GM23338 (cell line): ENCODE measurements at regions not wholly inside any gene's neighbourhood (a gene's known extent, or its start where the extent isn't known, plus 50 kb on each side); places are given as distances from the start of the nearest gene placed in this dataset.

Experiments used
- ATAC-seq: fragments of 200-7000 bp; cut with Tn5 transposase; 3 replicates; pipeline ENCODE4 v1.9.1; 2020
- DNase-seq: peaks from one replicate; pipeline ENCODE4 v3.0.0-alpha.2; 2015; ENCODE audit warnings: low spot score
- H2AFZ ChIP-seq: fragments of 200-600 bp; sonication (generic); 2 replicates; pipeline ENCODE4 v1.8.0; 2016; ENCODE audit warnings: antibody characterized with exemption, mild to moderate bottlenecking, moderate library complexity
- H3F3A ChIP-seq: fragments of 200-600 bp; sonication (generic); replicated peaks from 2 replicates; pipeline ENCODE4 v1.8.0; 2017; ENCODE audit warnings: antibody characterized with exemption, mixed run types, low read depth
- H3K27ac ChIP-seq: fragments of 200-600 bp; sonication (generic); 2 replicates; pipeline ENCODE4 v1.6.1; 2016; ENCODE audit warnings: low read depth
- H3K27me3 ChIP-seq: fragments of 200-600 bp; sonication (generic); 2 replicates; pipeline ENCODE4 v1.8.0; 2016; ENCODE audit warnings: mild to moderate bottlenecking, mixed run types, moderate library complexity; ENCODE audit not compliant: insufficient read depth
- H3K36me3 ChIP-seq: fragments of 200-600 bp; sonication (generic); 2 replicates; pipeline ENCODE4 v1.8.0; 2016; ENCODE audit warnings: mild to moderate bottlenecking; ENCODE audit not compliant: insufficient read depth
- H3K4me1 ChIP-seq: fragments of 200-600 bp; sonication (generic); 2 replicates; pipeline ENCODE4 v1.8.0; 2016; ENCODE audit warnings: mild to moderate bottlenecking, moderate library complexity; ENCODE audit not compliant: insufficient read depth
- H3K4me2 ChIP-seq: fragments of 200-600 bp; sonication (generic); 2 replicates; pipeline ENCODE4 v1.7.1; 2017; ENCODE audit warnings: mixed run types
- H3K4me3 ChIP-seq: fragments of 200-600 bp; sonication (generic); 2 replicates; pipeline ENCODE4 v1.6.1; 2016; ENCODE audit warnings: mixed run types
- H3K79me2 ChIP-seq: fragments of 200-600 bp; sonication (generic); replicated peaks from 2 replicates; pipeline ENCODE4 v1.8.0; 2017; ENCODE audit warnings: mild to moderate bottlenecking; ENCODE audit not compliant: insufficient read depth
- H3K9me2 ChIP-seq: fragments of 200-600 bp; sonication (generic); 2 replicates; pipeline ENCODE4 v1.8.0; 2017; ENCODE audit not compliant: insufficient read depth
- H4K20me1 ChIP-seq: fragments of 200-600 bp; sonication (generic); replicated peaks from 2 replicates; pipeline ENCODE4 v1.8.0; 2017; ENCODE audit warnings: mild to moderate bottlenecking; ENCODE audit not compliant: insufficient read depth
- H3K27ac Mint-ChIP-seq: 2 replicates; pipeline ENCODE4 v1.8.0; 2020; ENCODE audit warnings: inconsistent platforms, mild to moderate bottlenecking, moderate library complexity, mixed read lengths
- H3K27me3 Mint-ChIP-seq: 3 replicates; pipeline ENCODE4 v1.8.0; 2022; ENCODE audit warnings: low read depth, mild to moderate bottlenecking, moderate library complexity, mixed read lengths, inconsistent platforms; ENCODE audit not compliant: insufficient read depth, poor library complexity
- H3K36me3 Mint-ChIP-seq: 3 replicates; pipeline ENCODE4 v1.8.0; 2021; ENCODE audit warnings: low read depth, mild to moderate bottlenecking, inconsistent platforms, moderate library complexity, mixed read lengths
- H3K4me1 Mint-ChIP-seq: 3 replicates; pipeline ENCODE4 v1.8.0; 2020; ENCODE audit warnings: mild to moderate bottlenecking, inconsistent platforms, mixed read lengths
- H3K4me3 Mint-ChIP-seq: 3 replicates; pipeline ENCODE4 v1.8.0; 2021; ENCODE audit warnings: moderate library complexity, mild to moderate bottlenecking, inconsistent platforms, mixed read lengths
- H3K9me3 Mint-ChIP-seq: 3 replicates; pipeline ENCODE4 v1.8.0; 2020; ENCODE audit warnings: moderate library complexity, mild to moderate bottlenecking, inconsistent platforms, mixed read lengths
- CREB1 ChIP-seq: fragments of 250-450 bp; sonication (Bioruptor Pico); IDR thresholded peaks from 2 replicates; pipeline ENCODE4 v1.5.0; 2020; ENCODE audit warnings: low read depth, mild to moderate bottlenecking, moderate library complexity
- ETS1 ChIP-seq: IDR thresholded peaks from 2 replicates; pipeline ENCODE4 v1.6.1; 2016; ENCODE audit warnings: antibody characterized with exemption
- EZH2 ChIP-seq: fragments of 200-600 bp; sonication (generic); IDR thresholded peaks from one replicate; pipeline ENCODE4 v1.8.0; 2017; ENCODE audit warnings: antibody characterized with exemption, mild to moderate bottlenecking, low read depth; ENCODE audit not compliant: unreplicated experiment
- EZH2phosphoT487 ChIP-seq: fragments of 200-600 bp; sonication (generic); IDR thresholded peaks from one replicate; pipeline ENCODE4 v1.8.1; 2018; ENCODE audit warnings: antibody characterized with exemption; ENCODE audit not compliant: unreplicated experiment
- JUNB ChIP-seq: IDR thresholded peaks from one replicate; pipeline ENCODE4 v1.6.1; 2016; ENCODE audit warnings: antibody characterized with exemption; ENCODE audit not compliant: unreplicated experiment
- NANOG ChIP-seq: IDR thresholded peaks from 2 replicates; pipeline ENCODE4 v1.6.1; 2016; ENCODE audit warnings: antibody characterized with exemption, borderline replicate concordance
- POLR2AphosphoS5 ChIP-seq: IDR thresholded peaks from 2 replicates; pipeline ENCODE4 v1.6.1; 2016; ENCODE audit warnings: antibody characterized with exemption, low read depth
- ZNF114 ChIP-seq: fragments of 250-450 bp; sonication (Bioruptor Pico); IDR thresholded peaks from 2 replicates; pipeline ENCODE4 v1.5.0; 2020; ENCODE audit warnings: mild to moderate bottlenecking, moderate library complexity
- ZNF331 ChIP-seq: fragments of 250-450 bp; sonication (Bioruptor Pico); IDR thresholded peaks from 2 replicates; pipeline ENCODE4 v1.5.0; 2020; ENCODE audit warnings: low read depth, mild to moderate bottlenecking, moderate library complexity
- ZNF462 ChIP-seq: fragments of 250-450 bp; sonication (Bioruptor Pico); IDR thresholded peaks from 2 replicates; pipeline ENCODE4 v1.5.0; 2020; ENCODE audit warnings: mild to moderate bottlenecking, moderate library complexity
- TF ChIP-seq, protein P1 (sequence below), 2 experiments: fragments of 200-600 bp in 1 of 2; sonication (generic) in 1 of 2; conservative IDR thresholded peaks; 2 replicates each; pipeline versions ENCODE4 v1.5.1 to v1.6.1; 2016 to 2017; ENCODE audit warnings: antibody characterized with exemption in 2 of 2, low read depth in 2 of 2, mild to moderate bottlenecking in 2 of 2, moderate library complexity in 1 of 2

GRCh38 chr9:102840335-102840734 is 154.8 kb upstream of the CYLC2 start:
- Histone ChIP-seq H3K4me1 (no peaks in the 10 kb centered on the region), H3K36me3 (no peaks in the 10 kb centered on the region), H2AFZ (no peak overlapping the region), H3K9me2 (no peaks in the 10 kb centered on the region), H3K79me2 (no peaks in the 10 kb centered on the region), H3K4me3 (no peak overlapping the region), H3K27ac (no peak overlapping the region), H3K4me2 (no peak overlapping the region), H3K27me3 (no peaks in the 10 kb centered on the region), H4K20me1 (no peaks in the 10 kb centered on the region), H3F3A (no peaks in the 10 kb centered on the region)
- Mint-ChIP-seq H3K27ac (no peak overlapping the region), H3K27me3 (peaks cover 2% of the 10 kb centered on the region), H3K4me3 (no peak overlapping the region), H3K36me3 (peaks cover 8% of the 10 kb centered on the region; the same call in 1 of the 3 replicates), H3K4me1 (no peaks in the 10 kb centered on the region), H3K9me3 (peaks cover 89% of the 10 kb centered on the region)
- ATAC-seq (no peak), DNase-seq (no peak)
- TF ChIP-seq ZNF331 (CRISPR knock-in tag): no peak
- no peak for TF ChIP-seq EZH2phosphoT487
- TF ChIP-seq ETS1: no peak
- no peak for TF ChIP-seq CREB1 (CRISPR knock-in tag)
- TF ChIP-seq, protein P1, sequence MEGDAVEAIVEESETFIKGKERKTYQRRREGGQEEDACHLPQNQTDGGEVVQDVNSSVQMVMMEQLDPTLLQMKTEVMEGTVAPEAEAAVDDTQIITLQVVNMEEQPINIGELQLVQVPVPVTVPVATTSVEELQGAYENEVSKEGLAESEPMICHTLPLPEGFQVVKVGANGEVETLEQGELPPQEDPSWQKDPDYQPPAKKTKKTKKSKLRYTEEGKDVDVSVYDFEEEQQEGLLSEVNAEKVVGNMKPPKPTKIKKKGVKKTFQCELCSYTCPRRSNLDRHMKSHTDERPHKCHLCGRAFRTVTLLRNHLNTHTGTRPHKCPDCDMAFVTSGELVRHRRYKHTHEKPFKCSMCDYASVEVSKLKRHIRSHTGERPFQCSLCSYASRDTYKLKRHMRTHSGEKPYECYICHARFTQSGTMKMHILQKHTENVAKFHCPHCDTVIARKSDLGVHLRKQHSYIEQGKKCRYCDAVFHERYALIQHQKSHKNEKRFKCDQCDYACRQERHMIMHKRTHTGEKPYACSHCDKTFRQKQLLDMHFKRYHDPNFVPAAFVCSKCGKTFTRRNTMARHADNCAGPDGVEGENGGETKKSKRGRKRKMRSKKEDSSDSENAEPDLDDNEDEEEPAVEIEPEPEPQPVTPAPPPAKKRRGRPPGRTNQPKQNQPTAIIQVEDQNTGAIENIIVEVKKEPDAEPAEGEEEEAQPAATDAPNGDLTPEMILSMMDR (conservative IDR thresholded peaks at IDR 0.05; ENCODE audit: low read depth in 2 of 2): no peak
- TF ChIP-seq EZH2: no peak
- TF ChIP-seq JUNB: no peak
- TF ChIP-seq NANOG: no peak
- no peak for TF ChIP-seq ZNF114 (CRISPR knock-in tag)
- TF ChIP-seq POLR2AphosphoS5: no peak
- TF ChIP-seq ZNF462 (CRISPR knock-in tag): no peak
